ENCODE measurements at regions not wholly inside any gene's neighbourhood (a gene's known extent, or its start where the extent isn't known, plus 50 kb on each side); places are given as distances from the start of the nearest gene placed in this dataset.

GRCh38 chr2:219739066-219739465 is 111.6 kb downstream of the SLC4A3 start:
- no peaks in the 10 kb centered on the region for H3K27me3 ChIP-seq (ENCODE audit: control insufficient read depth, insufficient read depth, low read length)
- DNase-seq (ENCODE audit: low read depth): no peak
- H3K36me3 ChIP-seq (ENCODE audit: control insufficient read depth, insufficient read depth, low read length): no peaks in the 10 kb centered on the region
- TF ChIP-seq, protein P1, sequence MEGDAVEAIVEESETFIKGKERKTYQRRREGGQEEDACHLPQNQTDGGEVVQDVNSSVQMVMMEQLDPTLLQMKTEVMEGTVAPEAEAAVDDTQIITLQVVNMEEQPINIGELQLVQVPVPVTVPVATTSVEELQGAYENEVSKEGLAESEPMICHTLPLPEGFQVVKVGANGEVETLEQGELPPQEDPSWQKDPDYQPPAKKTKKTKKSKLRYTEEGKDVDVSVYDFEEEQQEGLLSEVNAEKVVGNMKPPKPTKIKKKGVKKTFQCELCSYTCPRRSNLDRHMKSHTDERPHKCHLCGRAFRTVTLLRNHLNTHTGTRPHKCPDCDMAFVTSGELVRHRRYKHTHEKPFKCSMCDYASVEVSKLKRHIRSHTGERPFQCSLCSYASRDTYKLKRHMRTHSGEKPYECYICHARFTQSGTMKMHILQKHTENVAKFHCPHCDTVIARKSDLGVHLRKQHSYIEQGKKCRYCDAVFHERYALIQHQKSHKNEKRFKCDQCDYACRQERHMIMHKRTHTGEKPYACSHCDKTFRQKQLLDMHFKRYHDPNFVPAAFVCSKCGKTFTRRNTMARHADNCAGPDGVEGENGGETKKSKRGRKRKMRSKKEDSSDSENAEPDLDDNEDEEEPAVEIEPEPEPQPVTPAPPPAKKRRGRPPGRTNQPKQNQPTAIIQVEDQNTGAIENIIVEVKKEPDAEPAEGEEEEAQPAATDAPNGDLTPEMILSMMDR (IDR thresholded peaks at IDR 0.05; ENCODE audit: insufficient read depth, low read length, poor library complexity, severe bottlenecking): no peak
- no peak overlapping the region for H3K4me3 ChIP-seq (ENCODE audit: low read depth, low read length)

- no peaks in the 10 kb centered on the region for H3K36me3 ChIP-seq (ENCODE audit: control insufficient read depth, insufficient read depth, low read length)
- no peak for DNase-seq (ENCODE audit: low read depth)
- TF ChIP-seq, protein P1 (IDR thresholded peaks at IDR 0.05; ENCODE audit: insufficient read depth, low read length, poor library complexity, severe bottlenecking): no peak
- no peak overlapping the region for H3K4me3 ChIP-seq (ENCODE audit: low read depth, low read length)
- peaks cover 6% of the 10 kb centered on the region for H3K27me3 ChIP-seq (ENCODE audit: control insufficient read depth, insufficient read depth, low read length)
Measured at GRCh38 chr2:219739866-219740440, 112.5 kb downstream of the SLC4A3 start.

- no peaks in the 10 kb centered on the region for H3K36me3 ChIP-seq (ENCODE audit: control insufficient read depth, insufficient read depth, low read length)
- no peak for DNase-seq (ENCODE audit: low read depth)
- H3K4me3 ChIP-seq (ENCODE audit: low read depth, low read length): no peak overlapping the region
- H3K27me3 ChIP-seq (ENCODE audit: control insufficient read depth, insufficient read depth, low read length): peaks cover 7% of the 10 kb centered on the region
- TF ChIP-seq, protein P1 (IDR thresholded peaks at IDR 0.05; ENCODE audit: insufficient read depth, low read length, poor library complexity, severe bottlenecking): no peak
Measured at GRCh38 chr2:219743548-219743947, 116.1 kb downstream of the SLC4A3 start.

- DNase-seq (ENCODE audit: low read depth): no peak
- TF ChIP-seq, protein P1 (IDR thresholded peaks at IDR 0.05; ENCODE audit: insufficient read depth, low read length, poor library complexity, severe bottlenecking): no peak
- H3K27me3 ChIP-seq (ENCODE audit: control insufficient read depth, insufficient read depth, low read length): peaks cover 7% of the 10 kb centered on the region
- H3K4me3 ChIP-seq (ENCODE audit: low read depth, low read length): no peak overlapping the region
- H3K36me3 ChIP-seq (ENCODE audit: control insufficient read depth, insufficient read depth, low read length): no peaks in the 10 kb centered on the region
Measured at GRCh38 chr2:219744066-219744465, 116.6 kb downstream of the SLC4A3 start.

- H3K27me3 ChIP-seq (ENCODE audit: control insufficient read depth, insufficient read depth, low read length): peaks cover 7% of the 10 kb centered on the region
- H3K4me3 ChIP-seq (ENCODE audit: low read depth, low read length): no peak overlapping the region
- no peaks in the 10 kb centered on the region for H3K36me3 ChIP-seq (ENCODE audit: control insufficient read depth, insufficient read depth, low read length)
- TF ChIP-seq, protein P1 (IDR thresholded peaks at IDR 0.05; ENCODE audit: insufficient read depth, low read length, poor library complexity, severe bottlenecking): no peak
- no peak for DNase-seq (ENCODE audit: low read depth)
Measured at GRCh38 chr2:219744600-219744999, 117.2 kb downstream of the SLC4A3 start.

- TF ChIP-seq, protein P1 (IDR thresholded peaks at IDR 0.05; ENCODE audit: insufficient read depth, low read length, poor library complexity, severe bottlenecking): no peak
- H3K36me3 ChIP-seq (ENCODE audit: control insufficient read depth, insufficient read depth, low read length): no peaks in the 10 kb centered on the region
Measured at GRCh38 chr2:219747637-219748036, 120.2 kb downstream of the SLC4A3 start.

More at GRCh38 chr2:219747637-219748036, 120.2 kb downstream of the SLC4A3 start:
- no peak overlapping the region for H3K4me3 ChIP-seq (ENCODE audit: low read depth, low read length)
- DNase-seq (ENCODE audit: low read depth): no peak
- peaks cover 7% of the 10 kb centered on the region for H3K27me3 ChIP-seq (ENCODE audit: control insufficient read depth, insufficient read depth, low read length)

Data from kidney epithelial cell (primary cell).